ENCODE measurements at regions not wholly inside any gene's neighbourhood (a gene's known extent, or its start where the extent isn't known, plus 50 kb on each side); places are given as distances from the start of the nearest gene placed in this dataset.

DNA sequence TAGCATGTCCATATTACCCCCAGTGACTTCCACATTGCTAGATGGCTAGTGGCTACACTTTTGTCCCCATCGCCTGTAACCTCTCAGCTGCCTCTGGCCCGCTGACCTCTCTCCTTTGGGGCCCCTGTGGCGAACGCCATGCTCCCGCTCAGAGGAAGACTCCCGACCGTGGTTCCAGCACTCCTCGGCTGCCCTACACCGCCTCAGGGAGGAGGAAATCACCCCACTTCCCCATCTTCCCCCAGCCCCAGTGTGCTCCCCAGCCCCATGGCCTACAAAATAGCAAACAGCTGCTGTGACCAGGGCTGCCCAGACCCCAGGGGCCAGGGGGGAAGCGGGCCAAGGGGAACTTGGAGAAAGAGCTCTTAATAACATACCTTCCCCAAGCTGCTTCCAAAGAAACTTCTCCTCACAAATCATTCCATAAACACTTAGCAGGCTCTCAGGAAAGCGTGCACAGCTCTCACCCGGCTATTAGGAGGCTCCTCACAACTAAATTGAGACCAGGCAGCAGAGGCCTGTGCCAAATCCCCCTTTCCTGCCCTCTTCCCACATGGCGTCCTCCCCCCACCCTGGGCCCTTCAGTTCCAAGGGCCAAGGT lies 63.5 kb upstream of the WNT11 start:
- H3K4me3 ChIP-seq (ENCODE audit: control extremely low read depth in 1 of 5, extremely low read depth in 1 of 5, insufficient read depth in 1 of 5, low read depth in 2 of 5, low read length in 4 of 5): no peak overlapping the region
- no peaks in the 10 kb centered on the region for H3K79me2 ChIP-seq (ENCODE audit: control insufficient read depth, insufficient read depth, low read length)
- no peak for TF ChIP-seq EZH2 (IDR thresholded peaks at IDR 0.05; ENCODE audit: borderline replicate concordance, insufficient read depth, low read depth, low read length, poor library complexity, severe bottlenecking)
- TF ChIP-seq, protein P1, sequence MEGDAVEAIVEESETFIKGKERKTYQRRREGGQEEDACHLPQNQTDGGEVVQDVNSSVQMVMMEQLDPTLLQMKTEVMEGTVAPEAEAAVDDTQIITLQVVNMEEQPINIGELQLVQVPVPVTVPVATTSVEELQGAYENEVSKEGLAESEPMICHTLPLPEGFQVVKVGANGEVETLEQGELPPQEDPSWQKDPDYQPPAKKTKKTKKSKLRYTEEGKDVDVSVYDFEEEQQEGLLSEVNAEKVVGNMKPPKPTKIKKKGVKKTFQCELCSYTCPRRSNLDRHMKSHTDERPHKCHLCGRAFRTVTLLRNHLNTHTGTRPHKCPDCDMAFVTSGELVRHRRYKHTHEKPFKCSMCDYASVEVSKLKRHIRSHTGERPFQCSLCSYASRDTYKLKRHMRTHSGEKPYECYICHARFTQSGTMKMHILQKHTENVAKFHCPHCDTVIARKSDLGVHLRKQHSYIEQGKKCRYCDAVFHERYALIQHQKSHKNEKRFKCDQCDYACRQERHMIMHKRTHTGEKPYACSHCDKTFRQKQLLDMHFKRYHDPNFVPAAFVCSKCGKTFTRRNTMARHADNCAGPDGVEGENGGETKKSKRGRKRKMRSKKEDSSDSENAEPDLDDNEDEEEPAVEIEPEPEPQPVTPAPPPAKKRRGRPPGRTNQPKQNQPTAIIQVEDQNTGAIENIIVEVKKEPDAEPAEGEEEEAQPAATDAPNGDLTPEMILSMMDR (IDR thresholded peaks at IDR 0.05): no peak
- Mint-ChIP-seq H3K27ac (no peak overlapping the region), H3K9me3 (ENCODE audit: insufficient read depth) (no peaks in the 10 kb centered on the region), H3K27me3 (no peaks in the 10 kb centered on the region), H3K4me1 (no peaks in the 10 kb centered on the region), H3K4me3 (no peak overlapping the region)
- H3K27me3 ChIP-seq (replicated peaks in 1 of 4; ENCODE audit: control extremely low read depth in 1 of 4, control insufficient read depth in 3 of 4, insufficient read depth in 4 of 4, low read length in 3 of 4): peaks cover 0 to 6% (median 0%) of the 10 kb centered on the region in 4 experiments
- ChIA-PET POLR2A (no interaction called here), CTCF (interaction anchor here (1.2 kb wide), 1 partner anchor 62 kb away, joined by 3 read pairs; no protein-coding TSS in a partner anchor)
- WGBS (ENCODE audit: insufficient coverage): 88% methylated on average over 12 of the region's 13 CpGs
- no peaks in the 10 kb centered on the region for H3K4me1 ChIP-seq (ENCODE audit: control insufficient read depth in 2 of 2, insufficient read depth in 2 of 2, low read length in 2 of 2)
- H3K36me3 ChIP-seq (replicated peaks in 1 of 2; ENCODE audit: control extremely low read depth in 1 of 2, control insufficient read depth in 1 of 2, extremely low read depth in 1 of 2, insufficient read depth in 2 of 2, low read length in 1 of 2): no peaks in the 10 kb centered on the region
- intact Hi-C loops (cut with micrococcal nuclease): no loop called here
- H3K27ac ChIP-seq (ENCODE audit: low read length in 2 of 2): no peak overlapping the region
- no peak for DNase-seq
- H3K9ac ChIP-seq (ENCODE audit: low read length): no peak overlapping the region
- H4K20me1 ChIP-seq (ENCODE audit: control insufficient read depth, insufficient read depth, low read length, poor library complexity, severe bottlenecking): no peaks in the 10 kb centered on the region
- peaks cover 0 to 3% (median 0%) of the 10 kb centered on the region in 3 donors for H3K9me3 ChIP-seq (ENCODE audit: control extremely low read depth in 1 of 3, control insufficient read depth in 2 of 3, insufficient read depth in 1 of 3, low read length in 2 of 3)
- no peak for ATAC-seq (ENCODE audit: low read depth)
- H3K4me2 ChIP-seq (replicated peaks; ENCODE audit: low read depth, low read length, poor library complexity, severe bottlenecking): no peak overlapping the region
- no peak overlapping the region for H2AFZ ChIP-seq (ENCODE audit: insufficient read depth, low read depth, low read length, poor library complexity, severe bottlenecking)

DNA sequence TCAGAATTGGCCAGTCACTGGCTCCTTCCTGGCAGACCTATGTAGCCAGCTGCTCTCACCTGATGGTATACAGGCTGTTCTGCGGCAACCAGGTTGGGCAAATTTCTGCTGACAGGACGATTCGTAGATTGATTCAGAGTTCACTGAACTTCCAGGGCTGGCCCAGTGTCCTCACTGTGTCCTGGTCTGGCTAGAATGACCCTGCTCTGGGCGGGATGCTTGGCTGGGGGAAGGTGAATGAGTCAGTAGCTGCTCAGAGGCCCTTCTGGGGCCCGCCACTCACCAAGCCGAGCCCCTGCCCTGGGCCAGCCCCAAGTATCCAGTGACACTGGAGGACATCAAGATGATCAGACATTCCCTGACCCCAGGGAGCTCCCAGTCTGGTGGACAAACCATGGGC lies 62.9 kb upstream of the WNT11 start:
- H3K4me1 ChIP-seq (ENCODE audit: control insufficient read depth in 2 of 2, insufficient read depth in 2 of 2, low read length in 2 of 2): no peaks in the 10 kb centered on the region
- H3K36me3 ChIP-seq (replicated peaks in 1 of 2; ENCODE audit: control extremely low read depth in 1 of 2, control insufficient read depth in 1 of 2, extremely low read depth in 1 of 2, insufficient read depth in 2 of 2, low read length in 1 of 2): no peaks in the 10 kb centered on the region
- peaks cover 0 to 6% (median 0%) of the 10 kb centered on the region in 4 experiments for H3K27me3 ChIP-seq (replicated peaks in 1 of 4; ENCODE audit: control extremely low read depth in 1 of 4, control insufficient read depth in 3 of 4, insufficient read depth in 4 of 4, low read length in 3 of 4)
- no peaks in the 10 kb centered on the region for H3K79me2 ChIP-seq (ENCODE audit: control insufficient read depth, insufficient read depth, low read length)
- no peak overlapping the region for H3K27ac ChIP-seq (ENCODE audit: low read length in 2 of 2)
- POLR2A ChIA-PET: no interaction called here
- CTCF ChIA-PET: no interaction called here
- intact Hi-C loops (cut with micrococcal nuclease): no loop called here
- TF ChIP-seq EZH2 (IDR thresholded peaks at IDR 0.05; ENCODE audit: borderline replicate concordance, insufficient read depth, low read depth, low read length, poor library complexity, severe bottlenecking): no peak
- TF ChIP-seq, protein P1 (IDR thresholded peaks at IDR 0.05): no peak
- Mint-ChIP-seq H3K4me1 (no peaks in the 10 kb centered on the region), H3K9me3 (ENCODE audit: insufficient read depth) (no peaks in the 10 kb centered on the region), H3K27ac (no peak overlapping the region), H3K4me3 (no peak overlapping the region), H3K27me3 (no peaks in the 10 kb centered on the region)
- H3K9ac ChIP-seq (ENCODE audit: low read length): no peak overlapping the region
- H2AFZ ChIP-seq (ENCODE audit: insufficient read depth, low read depth, low read length, poor library complexity, severe bottlenecking): no peak overlapping the region
- ATAC-seq (ENCODE audit: low read depth) (no peak), DNase-seq (no peak)
- peaks cover 0 to 2% (median 0%) of the 10 kb centered on the region in 3 donors for H3K9me3 ChIP-seq (ENCODE audit: control extremely low read depth in 1 of 3, control insufficient read depth in 2 of 3, insufficient read depth in 1 of 3, low read length in 2 of 3)
- H3K4me2 ChIP-seq (replicated peaks; ENCODE audit: low read depth, low read length, poor library complexity, severe bottlenecking): no peak overlapping the region
- WGBS (ENCODE audit: insufficient coverage): 94% methylated on average over 6 of the region's 6 CpGs
- H3K4me3 ChIP-seq (ENCODE audit: control extremely low read depth in 1 of 5, extremely low read depth in 1 of 5, insufficient read depth in 1 of 5, low read depth in 2 of 5, low read length in 4 of 5): no peak overlapping the region
- H4K20me1 ChIP-seq (ENCODE audit: control insufficient read depth, insufficient read depth, low read length, poor library complexity, severe bottlenecking): no peaks in the 10 kb centered on the region
